ENCODE measurements at regions not wholly inside any gene's neighbourhood (a gene's known extent, or its start where the extent isn't known, plus 50 kb on each side); places are given as distances from the start of the nearest gene placed in this dataset.

DNA sequence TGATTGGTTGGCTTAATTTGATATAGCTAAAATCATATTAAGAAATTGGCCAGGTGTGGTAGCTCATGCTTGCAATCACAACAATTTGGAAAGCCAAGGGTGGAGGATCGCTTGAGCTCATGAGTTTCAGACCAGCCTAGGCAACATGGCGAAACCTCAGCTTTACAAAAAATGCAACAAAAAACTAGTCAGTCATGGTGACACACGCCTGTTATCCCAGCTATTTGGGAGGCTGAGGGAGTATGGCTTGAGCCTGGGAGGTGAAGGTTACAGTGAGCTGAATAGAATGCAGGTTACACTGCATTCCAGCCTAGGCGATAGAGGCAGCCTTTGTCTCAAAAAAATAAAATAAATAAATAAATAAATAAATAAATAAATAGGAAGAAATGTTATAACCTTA, 1579.6 kb upstream of the SLC10A2 start:
- TF ChIP-seq, protein P1, sequence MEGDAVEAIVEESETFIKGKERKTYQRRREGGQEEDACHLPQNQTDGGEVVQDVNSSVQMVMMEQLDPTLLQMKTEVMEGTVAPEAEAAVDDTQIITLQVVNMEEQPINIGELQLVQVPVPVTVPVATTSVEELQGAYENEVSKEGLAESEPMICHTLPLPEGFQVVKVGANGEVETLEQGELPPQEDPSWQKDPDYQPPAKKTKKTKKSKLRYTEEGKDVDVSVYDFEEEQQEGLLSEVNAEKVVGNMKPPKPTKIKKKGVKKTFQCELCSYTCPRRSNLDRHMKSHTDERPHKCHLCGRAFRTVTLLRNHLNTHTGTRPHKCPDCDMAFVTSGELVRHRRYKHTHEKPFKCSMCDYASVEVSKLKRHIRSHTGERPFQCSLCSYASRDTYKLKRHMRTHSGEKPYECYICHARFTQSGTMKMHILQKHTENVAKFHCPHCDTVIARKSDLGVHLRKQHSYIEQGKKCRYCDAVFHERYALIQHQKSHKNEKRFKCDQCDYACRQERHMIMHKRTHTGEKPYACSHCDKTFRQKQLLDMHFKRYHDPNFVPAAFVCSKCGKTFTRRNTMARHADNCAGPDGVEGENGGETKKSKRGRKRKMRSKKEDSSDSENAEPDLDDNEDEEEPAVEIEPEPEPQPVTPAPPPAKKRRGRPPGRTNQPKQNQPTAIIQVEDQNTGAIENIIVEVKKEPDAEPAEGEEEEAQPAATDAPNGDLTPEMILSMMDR (IDR thresholded peaks at IDR 0.05), result no peak
- TF ChIP-seq POLR2A (IDR thresholded peaks at IDR 0.05; ENCODE audit: low read depth) (no peak), POLR2AphosphoS5 (IDR thresholded peaks at IDR 0.05) (no peak)

Data from esophagus muscularis mucosa (tissue), 3 donors.